Inflammatory macrophage treated with lipopolysaccharide for 1 hour (primary cell): ENCODE measurements at regions not wholly inside any gene's neighbourhood (a gene's known extent, or its start where the extent isn't known, plus 50 kb on each side); places are given as distances from the start of the nearest gene placed in this dataset.

ENCODE experiments used
- DNase-seq, 2 donors: peaks; one replicate each; pipeline ENCODE4 v3.0.0-alpha.2; 2020 to 2022

- no peak for DNase-seq
These were observed 151.3 kb upstream of the SOX9 start for GRCh38 chr17:71969500-71969899.

GRCh38 chr17:71970312-71970711, 150.5 kb upstream of the SOX9 start:
- no peak for DNase-seq

- no peak for DNase-seq
These were observed 146.8 kb upstream of the SOX9 start for GRCh38 chr17:71974051-71974450.

- no peak for DNase-seq
These were observed 145.5 kb upstream of the SOX9 start for GRCh38 chr17:71975331-71975801.

- DNase-seq = no peak
These were observed 144.7 kb upstream of the SOX9 start for GRCh38 chr17:71976011-71976649.

- DNase-seq = no peak
These were observed 142.4 kb upstream of the SOX9 start for GRCh38 chr17:71978435-71978834.

GRCh38 chr17:71980171-71980570, 140.6 kb upstream of the SOX9 start:
- DNase-seq = no peak

- DNase-seq = no peak
These were observed 137.0 kb upstream of the SOX9 start for GRCh38 chr17:71983828-71984227.

- no peak for DNase-seq
These were observed 135.4 kb upstream of the SOX9 start for GRCh38 chr17:71985111-71986039.

GRCh38 chr17:71986886-71987285, 133.9 kb upstream of the SOX9 start:
- DNase-seq = no peak

GRCh38 chr17:71987634-71988033, 133.2 kb upstream of the SOX9 start:
- no peak for DNase-seq

GRCh38 chr17:71989117-71989516, 131.7 kb upstream of the SOX9 start:
- no peak for DNase-seq

GRCh38 chr17:71993363-71993762, 127.5 kb upstream of the SOX9 start:
- DNase-seq = no peak

GRCh38 chr17:71995590-71995989, 125.2 kb upstream of the SOX9 start:
- DNase-seq = no peak

GRCh38 chr17:72004011-72004427, 116.8 kb upstream of the SOX9 start:
- no peak for DNase-seq

GRCh38 chr17:72004611-72005331, 116.0 kb upstream of the SOX9 start:
- no peak for DNase-seq

GRCh38 chr17:72005332-72006163, 115.3 kb upstream of the SOX9 start:
- no peak for DNase-seq

GRCh38 chr17:72008236-72008876, 112.5 kb upstream of the SOX9 start:
- no peak for DNase-seq

GRCh38 chr17:72011561-72011960, 109.3 kb upstream of the SOX9 start:
- no peak for DNase-seq

- no peak for DNase-seq
These were observed 99.3 kb upstream of the SOX9 start for GRCh38 chr17:72021417-72022041.
